IPS DF 19.7 (cell line): ENCODE measurements at regions not wholly inside any gene's neighbourhood (a gene's known extent, or its start where the extent isn't known, plus 50 kb on each side); places are given as distances from the start of the nearest gene placed in this dataset.

Experiments
- DNase-seq: peaks from one replicate; pipeline ENCODE4 v3.0.0-alpha.2; 2013; ENCODE audit warnings: low read depth, low spot score

DNA sequence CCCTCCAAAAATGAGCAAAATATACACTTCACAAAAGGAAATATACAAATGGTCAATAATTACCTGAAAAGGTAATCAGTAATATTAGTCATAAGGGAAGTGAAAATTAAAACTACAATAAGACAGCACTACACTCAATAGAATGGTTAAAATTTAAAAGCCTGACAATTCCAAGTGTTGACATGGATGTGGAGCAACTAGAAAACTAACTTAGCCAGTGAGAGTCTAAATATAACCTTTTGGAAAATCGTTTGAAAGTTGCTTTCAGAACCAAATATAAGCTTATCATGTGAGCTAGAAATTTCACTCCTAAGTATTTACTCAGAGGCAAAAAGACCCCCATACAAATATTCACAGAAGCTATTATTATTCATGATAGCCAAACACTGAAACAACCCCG, 105.1 kb upstream of the MVB12B start:
- no peak for DNase-seq

DNA sequence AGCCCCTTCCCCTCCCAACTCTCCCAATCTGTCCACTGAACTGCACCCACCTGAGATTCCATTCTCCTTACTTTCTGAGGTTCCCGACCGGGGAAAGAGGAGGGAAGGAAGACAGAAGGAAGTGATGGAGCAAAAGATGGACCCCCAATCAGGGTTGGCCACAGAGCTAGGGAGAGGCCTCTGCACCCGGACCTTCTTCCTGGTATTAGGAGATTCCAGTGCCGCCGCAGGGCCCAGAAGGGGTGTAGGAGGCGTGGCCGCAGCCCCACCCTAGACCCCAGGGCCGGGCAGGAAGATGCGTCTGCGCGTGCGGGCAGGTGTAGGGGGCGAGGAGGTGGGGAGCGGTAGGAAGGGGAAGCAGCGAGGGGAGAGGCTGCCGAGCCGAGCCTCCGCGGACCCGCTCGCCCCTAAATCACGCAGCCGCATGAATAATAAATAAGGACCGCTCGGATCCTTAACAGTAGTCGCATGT, 104.2 kb upstream of the MVB12B start:
- no peak for DNase-seq

- no peak for DNase-seq
These were observed 103.7 kb upstream of the MVB12B start for GRCh38 chr9:126222835-126223431.

- no peak for DNase-seq
These were observed 102.7 kb upstream of the MVB12B start for GRCh38 chr9:126223798-126224531.

- no peak for DNase-seq
These were observed 100.7 kb upstream of the MVB12B start for GRCh38 chr9:126225611-126226609.

- no peak for DNase-seq
These were observed 99.4 kb upstream of the MVB12B start for GRCh38 chr9:126226991-126227936.

DNA sequence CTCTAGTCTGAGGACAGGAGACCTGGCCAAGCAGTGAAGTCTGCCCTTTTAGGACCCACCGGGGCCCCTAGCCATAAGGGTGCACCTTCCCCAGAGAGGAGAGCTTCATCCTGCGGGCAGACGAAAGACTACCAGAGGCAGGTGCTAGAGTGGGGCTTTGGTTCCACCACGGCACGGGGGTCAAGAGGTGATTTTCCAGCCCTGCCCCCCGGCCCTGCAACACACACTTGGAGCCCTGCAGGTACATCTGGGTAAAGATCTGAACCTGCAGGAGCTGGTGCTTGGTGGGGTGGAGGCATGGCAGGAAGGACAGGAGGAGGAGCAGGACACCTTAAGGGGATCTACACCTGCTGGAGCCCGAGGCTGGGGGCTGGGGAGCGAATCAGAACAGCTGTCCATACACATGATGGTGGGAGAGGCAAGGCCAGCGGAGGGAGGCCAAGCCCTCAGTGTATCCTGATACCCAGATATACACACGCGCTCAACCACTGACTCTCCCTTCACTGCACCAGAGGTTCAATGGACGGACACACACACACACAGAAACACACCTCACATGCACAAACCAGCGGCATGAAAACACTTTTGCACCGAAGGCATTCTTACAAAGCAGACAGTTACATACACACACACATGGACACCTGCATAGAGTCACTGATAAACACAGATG, 98.4 kb upstream of the MVB12B start:
- no peak for DNase-seq

GRCh38 chr9:126228781-126229444, 97.7 kb upstream of the MVB12B start:
- peak; percentile 20 for DNase-seq

GRCh38 chr9:126229501-126229900, 97.1 kb upstream of the MVB12B start:
- no peak for DNase-seq

DNA sequence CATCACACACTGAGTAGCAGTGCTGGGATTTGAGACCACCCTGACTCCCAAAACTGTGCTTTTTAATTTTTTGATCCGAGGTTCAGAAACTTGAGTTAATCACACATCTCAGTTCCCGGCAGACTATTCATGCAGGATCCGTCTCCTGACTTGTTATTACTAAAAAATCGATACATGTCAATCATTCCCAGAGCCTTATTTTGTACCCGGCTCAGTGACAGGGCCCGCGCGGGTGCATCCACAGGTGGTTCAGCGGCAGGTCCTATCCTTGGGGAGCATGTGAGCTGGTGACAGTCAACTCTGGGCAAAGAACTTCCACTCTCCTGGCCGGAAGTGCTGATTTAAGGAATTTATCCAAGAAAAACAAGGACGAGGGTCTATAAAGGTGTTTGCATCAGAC, 95.9 kb upstream of the MVB12B start:
- no peak for DNase-seq

GRCh38 chr9:126232461-126232860, 94.2 kb upstream of the MVB12B start:
- no peak for DNase-seq

DNA sequence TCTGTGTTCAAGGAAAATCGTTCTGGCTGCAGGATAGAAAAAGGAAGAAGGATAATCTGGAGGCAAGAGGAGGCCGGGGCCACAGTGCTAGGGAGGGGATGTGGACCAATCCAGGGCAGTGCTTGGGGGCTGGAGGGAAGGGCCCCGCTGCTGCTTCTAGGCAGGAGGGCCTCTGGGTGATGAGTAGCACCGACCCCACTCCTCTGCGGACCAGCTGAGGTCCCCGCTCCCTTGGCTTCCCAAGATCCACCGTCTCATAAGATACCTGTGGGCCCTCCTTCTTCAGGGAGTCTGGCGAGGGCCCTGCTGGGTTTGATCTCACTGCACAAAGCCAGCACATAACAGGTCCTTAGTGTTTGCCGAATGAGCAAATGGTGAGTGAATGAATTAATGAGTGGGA, 93.5 kb upstream of the MVB12B start:
- DNase-seq = no peak

GRCh38 chr9:126233913-126234525, 92.6 kb upstream of the MVB12B start:
- no peak for DNase-seq

- DNase-seq = no peak
These were observed 91.8 kb upstream of the MVB12B start for GRCh38 chr9:126234681-126235335.

GRCh38 chr9:126235336-126236243, 91.0 kb upstream of the MVB12B start:
- DNase-seq = no peak

DNA sequence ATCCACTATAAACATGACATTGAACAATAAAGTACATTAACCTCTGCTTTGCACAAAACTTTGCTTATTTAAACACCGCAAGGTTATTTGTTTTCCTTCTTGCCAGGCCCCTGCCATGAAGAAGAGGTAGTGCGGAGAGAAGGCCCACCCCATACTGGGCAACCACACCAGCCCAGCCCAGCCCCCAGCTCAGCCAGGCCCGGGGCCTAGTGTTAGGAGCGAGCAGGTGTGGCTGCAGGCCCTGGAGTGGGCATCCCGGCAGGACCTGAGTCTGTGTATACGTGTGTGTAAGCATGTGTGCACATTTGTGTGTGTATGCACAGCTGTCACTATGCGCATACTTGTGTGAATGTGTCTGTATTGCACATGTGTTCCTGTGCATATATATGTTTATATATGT, 90.4 kb upstream of the MVB12B start:
- DNase-seq = no peak

GRCh38 chr9:126238415-126238814, 88.2 kb upstream of the MVB12B start:
- no peak for DNase-seq

- DNase-seq = no peak
These were observed 87.1 kb upstream of the MVB12B start for GRCh38 chr9:126239515-126239914.
